GM21367 (cell line): ENCODE measurements at regions not wholly inside any gene's neighbourhood (a gene's known extent, or its start where the extent isn't known, plus 50 kb on each side); places are given as distances from the start of the nearest gene placed in this dataset.

Experiments used
- ATAC-seq: cut with Tn5 transposase; IDR thresholded peaks from one replicate; pipeline ENCODE4 v1.9.1; 2021; ENCODE audit not compliant: unreplicated experiment

- ATAC-seq: no peak
Observed at GRCh38 chr7:155962191-155962967, 150.1 kb upstream of the SHH start.

DNA sequence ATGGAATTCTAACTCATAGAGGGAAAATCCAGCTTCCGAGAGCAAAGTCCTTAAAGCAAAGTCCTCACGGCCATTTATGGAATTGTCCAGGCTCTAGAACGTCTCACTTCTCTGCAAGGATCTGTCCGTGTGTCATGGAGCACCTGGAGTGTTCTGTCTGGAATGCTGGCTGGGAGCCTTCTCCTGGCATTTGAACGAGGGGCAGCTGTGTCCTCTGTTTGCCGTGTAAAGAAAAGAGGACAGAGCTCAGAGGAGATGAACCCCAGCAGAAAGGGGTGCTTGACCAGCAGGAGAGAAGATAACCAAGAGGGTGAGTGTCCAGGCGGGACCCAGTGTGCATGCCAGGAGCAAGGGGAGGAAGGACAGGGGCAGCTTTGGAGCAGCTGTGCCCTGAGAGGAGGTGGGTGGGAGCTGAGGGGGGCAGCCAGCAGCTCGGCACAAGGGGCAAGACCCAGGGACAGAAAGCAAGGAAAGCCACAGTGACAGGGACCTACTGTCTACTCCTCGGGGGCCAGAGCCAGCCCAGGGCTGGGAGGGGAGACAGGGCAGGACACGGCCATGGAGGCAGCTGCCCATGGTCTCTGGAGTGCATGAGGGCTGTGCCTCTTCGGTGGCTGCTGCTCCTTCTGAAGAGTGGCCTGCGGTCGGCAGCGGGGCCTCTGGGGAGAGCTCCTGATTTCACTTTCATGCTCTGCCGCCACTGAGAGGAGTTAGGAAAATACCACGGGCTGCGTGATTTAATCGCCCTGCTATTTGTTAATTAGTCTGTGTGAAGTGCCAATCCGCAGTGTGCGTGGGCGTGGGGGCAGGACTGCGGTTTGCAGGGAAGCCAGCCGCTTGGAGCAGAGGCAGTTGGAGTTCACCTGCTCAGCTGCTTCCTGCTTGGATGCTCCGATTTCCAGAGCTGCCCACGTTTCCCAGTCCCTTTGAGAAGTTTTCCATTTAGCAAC lies 149.3 kb upstream of the SHH start:
- ATAC-seq: no peak

DNA sequence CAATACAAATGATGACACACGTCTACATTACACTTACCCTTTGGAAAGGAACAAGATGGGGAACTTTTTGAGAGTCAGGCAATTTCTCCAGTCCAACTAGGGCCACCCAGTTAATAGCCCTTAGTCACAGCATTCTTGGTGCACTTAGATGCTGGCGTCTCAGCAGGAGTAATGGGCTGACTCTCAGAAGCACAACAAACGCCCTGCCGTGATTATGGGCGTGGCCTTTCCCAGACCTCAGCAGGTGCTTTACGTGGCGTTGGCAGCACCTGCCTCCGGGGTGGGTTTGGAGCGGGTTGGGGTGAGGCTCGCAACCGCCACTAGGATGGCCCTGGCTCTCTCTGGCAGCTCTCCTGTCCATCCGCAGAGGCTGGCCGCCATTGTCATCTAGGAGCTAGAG lies 147.6 kb upstream of the SHH start:
- no peak for ATAC-seq

DNA sequence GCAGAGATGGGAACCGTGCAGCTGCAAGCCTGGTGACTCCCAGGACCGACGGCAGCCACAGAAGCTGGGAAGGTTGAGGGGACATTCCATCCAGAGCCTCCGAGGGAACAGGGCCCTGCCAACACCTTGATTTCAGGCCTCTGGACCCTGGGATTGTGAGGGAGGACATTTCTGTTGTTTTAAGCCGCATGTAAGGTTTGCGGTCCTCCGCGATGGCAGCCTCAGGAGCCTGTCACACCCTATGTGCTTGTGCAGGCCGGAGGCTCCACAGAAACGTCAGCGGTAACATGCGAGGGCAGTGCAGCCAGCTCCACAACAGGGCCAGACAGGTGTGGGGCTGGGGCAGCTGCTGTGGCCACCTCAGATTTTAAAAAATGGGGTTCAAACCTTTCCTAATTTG lies 144.7 kb upstream of the SHH start:
- ATAC-seq: no peak

DNA sequence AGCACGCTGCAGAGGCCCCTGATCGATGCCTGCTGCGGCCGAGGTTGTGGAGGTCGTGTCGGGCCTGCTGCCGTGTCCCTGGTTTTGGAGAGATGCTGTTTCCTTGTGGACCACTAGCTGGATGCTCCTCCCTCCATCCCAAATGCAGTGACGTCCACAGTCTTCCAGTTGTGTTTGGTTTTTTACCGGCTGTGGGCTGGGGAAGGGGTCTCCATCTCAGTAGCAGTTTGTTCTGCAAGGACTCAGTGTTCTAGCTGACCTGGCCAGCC lies 143.0 kb upstream of the SHH start:
- no peak for ATAC-seq

DNA sequence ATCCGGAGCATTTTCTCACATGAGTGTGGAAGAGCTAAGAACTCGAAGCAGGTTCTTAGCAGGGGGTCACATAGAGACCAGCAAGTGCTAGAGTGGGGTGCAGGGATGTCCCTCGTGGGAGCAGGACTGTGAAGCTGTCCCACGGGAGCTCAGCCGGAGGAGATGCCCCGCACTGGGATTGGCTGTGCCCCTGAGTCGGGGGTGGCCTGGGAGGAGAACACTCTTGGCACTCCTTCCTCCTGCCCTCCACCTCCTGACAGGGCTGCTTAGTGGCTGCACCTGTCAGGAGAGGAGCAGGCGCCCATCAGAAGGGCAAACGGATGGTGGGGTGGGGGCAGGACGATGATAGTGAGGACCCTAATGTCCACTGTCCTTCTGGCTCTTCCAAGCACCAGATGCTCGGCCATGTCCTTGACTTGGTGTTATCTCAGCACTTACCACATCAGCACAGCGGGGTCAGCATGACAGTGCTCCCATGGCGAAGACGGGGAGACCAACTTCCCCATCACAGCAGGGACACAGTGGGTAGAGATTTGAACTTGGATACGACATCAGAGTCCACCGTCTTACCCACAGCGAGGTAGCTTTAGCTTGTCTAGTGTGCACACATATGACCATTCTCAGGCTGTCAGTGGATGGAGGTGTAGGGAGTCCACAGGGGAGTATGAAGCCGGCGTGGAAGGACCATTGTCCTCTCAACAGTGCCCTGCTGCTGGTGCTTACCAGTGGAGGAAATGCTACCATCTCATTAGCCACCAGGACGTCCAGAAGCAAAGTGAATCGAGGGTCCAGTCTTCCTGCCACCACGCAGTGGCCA lies 142.5 kb upstream of the SHH start:
- no peak for ATAC-seq

- ATAC-seq: no peak
Observed at GRCh38 chr7:155953781-155954549, 141.7 kb upstream of the SHH start.

DNA sequence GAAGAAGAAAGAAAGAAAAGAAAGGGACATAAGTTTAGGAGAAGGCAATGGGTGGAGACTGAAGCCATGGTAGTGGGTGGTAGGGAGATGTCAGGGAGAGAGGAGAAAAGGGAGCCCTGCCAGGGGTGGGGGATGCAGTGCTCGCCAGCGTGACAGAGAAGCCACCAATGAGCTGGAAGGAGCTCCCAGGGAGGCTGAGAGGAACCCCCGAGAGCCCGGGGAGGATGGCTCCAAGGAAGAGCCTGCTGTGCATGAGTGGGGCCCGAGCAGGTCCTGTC lies 141.2 kb upstream of the SHH start:
- no peak for ATAC-seq

DNA sequence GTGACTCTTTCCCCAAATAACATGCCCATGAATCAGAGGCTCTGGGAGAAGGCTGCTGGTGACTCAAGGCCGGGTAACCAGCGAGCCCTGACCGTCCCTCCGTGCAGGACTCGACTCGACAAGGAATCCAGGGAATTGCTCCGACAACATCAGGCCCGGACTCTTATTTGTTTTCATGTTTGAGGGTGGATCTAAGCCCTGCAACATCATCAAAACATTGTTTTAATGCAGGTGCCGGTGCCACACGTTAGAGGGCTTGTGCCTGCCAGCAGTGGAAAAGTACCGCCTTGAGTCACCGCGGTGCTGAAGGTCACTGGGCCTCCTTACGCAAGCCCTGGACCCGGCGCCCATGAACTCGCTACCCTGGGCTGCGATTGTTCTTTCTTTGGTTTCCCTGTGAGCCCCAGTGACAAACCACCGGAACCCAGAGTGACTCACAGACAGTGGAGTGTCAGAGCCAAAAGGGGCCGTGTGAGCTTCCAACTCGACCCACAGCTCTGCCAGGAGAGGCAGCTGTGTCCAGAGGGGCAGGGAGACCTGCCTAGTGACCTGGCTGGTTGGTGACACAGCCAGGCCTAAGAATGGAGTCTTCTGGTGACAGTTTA lies 139.4 kb upstream of the SHH start:
- no peak for ATAC-seq

DNA sequence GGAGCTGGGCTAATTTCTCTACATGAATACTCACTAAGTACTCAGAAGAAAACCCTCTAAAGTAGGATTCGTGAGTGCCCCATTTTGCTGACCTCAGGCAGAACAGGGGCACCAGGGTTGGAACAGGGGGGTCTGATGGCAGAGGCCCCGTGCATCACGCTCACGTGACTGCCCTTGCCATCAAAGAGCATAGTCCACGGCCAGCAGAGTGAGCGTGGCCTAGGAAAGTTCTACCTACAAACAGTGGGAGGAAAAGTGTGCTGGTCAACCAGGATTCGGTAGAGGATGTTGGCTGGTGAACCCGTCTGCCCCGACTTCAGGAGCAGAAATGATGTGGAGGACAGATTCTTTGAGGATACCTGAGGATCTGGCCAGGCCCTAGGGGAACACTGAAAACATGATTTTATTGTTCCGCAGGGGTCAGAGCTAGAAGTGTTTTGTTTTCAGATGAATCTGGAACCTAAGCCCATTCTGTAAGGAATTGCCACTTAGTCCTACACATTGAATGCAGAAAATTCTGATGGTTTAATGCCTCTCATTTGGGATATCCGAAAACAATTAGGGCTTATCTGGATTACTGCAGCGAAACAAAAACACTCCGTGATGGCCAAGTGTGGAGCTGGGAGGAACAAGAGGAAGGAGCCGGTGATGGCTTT lies 138.8 kb upstream of the SHH start:
- no peak for ATAC-seq

DNA sequence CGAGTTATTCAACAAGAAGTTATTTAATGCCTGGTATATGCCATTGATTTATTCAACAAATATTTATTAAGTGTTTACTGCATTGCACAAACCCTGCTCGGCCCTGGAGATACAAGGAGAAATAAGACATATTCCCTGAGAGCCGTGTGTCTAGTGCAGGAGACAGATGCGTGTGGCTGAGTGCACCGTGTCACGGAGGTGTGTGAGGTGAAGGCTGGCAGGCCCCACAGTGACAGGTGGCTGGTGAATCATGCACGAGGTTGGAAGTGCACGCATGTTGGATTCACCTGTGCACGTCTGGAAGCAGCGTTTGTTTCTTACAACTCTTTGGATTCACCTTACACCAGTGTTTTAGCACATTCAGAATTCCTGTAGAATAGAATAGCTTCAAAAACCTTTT lies 136.6 kb upstream of the SHH start:
- ATAC-seq: no peak

DNA sequence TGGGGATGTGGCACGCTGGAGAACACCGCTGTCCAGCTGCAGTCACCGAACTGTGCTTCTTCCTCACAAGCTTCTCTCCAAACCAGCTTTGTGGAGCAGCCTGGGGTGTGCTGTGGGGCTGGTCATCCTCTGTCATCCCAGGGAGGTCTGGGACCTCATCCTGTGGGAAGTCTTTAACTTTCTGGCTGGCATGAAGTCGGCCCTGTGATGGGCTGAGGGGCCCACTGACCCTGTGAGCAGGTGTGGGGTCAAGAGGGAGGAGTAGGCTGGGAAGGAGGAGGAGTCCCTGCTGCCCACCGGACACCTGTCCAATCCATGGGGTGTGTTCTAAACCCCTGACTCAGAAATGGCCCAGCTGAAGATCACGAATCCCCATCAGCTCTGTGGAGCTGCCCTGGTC lies 136.2 kb upstream of the SHH start:
- no peak for ATAC-seq

- ATAC-seq: no peak
Observed at GRCh38 chr7:155947051-155947450, 134.8 kb upstream of the SHH start.

DNA sequence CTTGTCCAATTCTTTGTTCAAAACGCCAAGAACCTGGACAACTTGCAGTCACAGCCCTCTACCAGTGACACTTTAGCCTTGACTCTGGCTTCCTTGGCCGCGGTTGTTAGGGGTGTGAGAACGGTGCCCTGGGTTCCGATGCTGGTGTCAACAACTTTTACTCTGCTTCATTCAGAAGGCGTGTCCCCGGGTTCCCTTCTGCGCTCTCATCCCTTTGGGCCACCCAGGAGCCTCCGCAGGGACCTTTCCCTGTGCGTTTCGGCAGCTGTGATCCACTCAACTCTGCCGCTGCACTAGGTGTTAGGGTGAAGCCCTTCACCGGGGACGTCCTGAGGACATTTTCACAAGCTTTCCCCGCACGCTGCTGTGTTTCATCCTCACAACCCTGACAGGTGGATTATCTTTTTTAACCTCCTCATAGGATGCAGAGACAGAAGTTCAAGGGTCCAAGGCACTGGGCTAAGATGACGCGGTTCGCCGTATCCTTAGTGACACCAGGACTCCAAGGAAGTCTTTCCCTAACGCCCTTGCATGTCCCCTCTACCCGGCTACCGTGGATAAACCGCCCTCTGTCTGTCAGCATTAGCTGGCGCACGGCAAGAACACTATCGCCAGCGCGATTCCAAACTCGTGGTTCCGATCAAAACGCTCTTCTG lies 133.5 kb upstream of the SHH start:
- ATAC-seq: no peak

DNA sequence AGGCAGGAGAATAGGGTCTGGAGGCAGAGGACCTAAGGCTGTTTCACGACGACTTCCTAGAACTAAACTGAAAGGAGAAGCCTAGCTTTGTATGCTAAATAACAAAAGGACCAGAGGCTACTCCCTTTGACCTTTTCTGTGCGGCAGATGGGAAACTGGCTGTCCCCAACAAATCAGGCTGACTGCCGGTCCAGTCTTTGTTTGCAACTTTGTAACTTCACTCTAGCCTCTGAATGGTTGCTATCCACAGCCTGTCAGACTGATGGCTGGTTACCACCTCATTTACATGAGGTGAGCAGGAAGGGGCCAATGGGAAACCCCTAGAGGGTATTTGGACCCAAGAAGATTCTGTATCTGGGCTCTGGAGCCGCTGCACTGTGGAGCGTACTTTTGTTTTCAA lies 132.6 kb upstream of the SHH start:
- ATAC-seq: no peak

DNA sequence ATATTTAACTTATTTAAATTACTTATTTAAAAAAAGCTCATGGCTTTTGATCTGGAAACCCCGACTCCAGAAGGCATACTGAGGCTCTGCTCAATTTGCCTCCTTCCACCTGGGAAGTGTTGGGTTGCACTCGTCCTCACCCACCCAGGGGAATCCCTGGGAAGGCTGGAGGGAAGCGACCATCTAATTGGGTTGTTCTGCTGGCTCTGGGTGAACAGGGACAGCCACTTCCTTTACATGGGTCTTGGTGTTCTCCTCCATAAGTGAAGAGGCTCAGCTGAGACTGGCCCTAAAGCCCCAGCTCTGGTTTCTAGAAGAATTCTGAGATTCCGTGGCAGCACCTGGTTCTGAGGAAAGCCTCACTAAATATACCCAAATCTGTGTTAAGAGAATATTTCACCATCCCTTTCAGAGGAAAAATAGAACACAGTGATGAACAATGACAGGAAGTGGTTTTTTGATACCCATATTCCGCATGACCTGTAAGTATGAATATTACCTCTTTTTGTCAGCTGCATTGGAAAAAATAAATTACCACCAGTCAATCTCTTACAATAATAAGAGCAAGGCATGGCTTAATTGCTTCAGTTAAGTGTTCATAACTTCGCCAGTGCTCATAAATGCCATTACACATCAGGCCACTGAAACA lies 131.1 kb upstream of the SHH start:
- ATAC-seq: no peak

DNA sequence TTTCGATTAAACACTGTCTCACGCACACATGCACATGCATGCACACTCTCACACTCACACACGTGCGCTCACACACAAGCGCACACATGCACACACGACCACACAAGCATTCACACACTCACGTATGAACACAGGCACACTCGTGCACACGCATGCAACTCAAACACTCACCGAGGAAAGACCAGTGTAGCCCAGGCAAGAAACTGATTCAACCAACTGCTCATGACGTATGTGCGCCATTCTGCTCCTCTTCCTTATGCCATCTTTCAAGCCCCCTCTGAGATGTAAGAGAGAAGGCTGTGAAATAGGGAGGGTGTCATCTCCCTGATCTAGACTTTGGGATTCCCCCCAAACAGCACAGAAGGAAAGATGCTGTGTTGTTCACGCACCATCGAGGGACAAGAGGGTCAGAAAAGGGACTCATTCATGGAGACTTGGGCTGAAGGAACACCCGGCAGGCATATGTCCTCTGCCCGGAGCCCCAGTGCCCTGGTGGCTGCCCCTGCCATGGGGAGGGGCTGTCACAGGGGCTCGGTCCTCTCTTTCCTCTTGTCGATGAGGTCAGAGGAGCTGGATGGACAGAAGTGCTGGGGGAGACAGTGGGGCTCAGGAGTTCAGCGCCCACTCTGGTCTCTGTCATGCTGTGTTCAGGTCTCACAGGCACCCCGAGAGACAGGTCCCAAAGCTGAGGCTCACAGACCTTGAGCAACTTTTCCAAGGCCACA lies 130.1 kb upstream of the SHH start:
- no peak for ATAC-seq

- ATAC-seq: no peak
Observed at GRCh38 chr7:155941688-155942087, 129.4 kb upstream of the SHH start.

DNA sequence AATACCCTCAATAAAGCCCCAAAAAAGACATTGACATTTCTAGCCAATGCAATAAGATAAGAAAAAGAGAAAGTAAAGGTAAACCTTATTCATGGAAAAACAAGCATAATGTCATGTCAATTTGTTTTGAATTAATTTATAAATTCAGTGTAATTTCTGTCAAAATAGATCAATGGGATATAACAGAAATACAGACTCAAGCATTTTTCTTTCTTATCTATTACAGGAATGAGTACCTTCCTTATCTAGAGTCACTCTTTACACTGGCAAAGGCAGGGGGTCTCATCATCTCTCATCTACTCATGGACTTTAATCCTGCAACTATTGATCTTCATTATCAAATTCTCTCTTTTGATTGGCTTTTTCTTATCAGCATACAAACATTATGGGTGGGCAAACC lies 127.1 kb upstream of the SHH start:
- ATAC-seq: no peak
